Bronchial epithelial cell (primary cell): ENCODE measurements at regions not wholly inside any gene's neighbourhood (a gene's known extent, or its start where the extent isn't known, plus 50 kb on each side); places are given as distances from the start of the nearest gene placed in this dataset.

ENCODE experiments used
- DNase-seq: peaks from one replicate; pipeline ENCODE4 v3.0.0-alpha.2; 2010; ENCODE audit warnings: low read depth
- FAIRE-seq: peaks from 2 replicates; lab custom pipeline; 2011; peaks lifted over from hg19 to GRCh38; lab: Jason Lieb, UNC
- H3K27me3 ChIP-seq: 2 replicates; pipeline ENCODE4 v1.5.1; 2011; ENCODE audit warnings: low read length; ENCODE audit not compliant: control insufficient read depth, insufficient read depth
- H3K36me3 ChIP-seq: 2 replicates; pipeline ENCODE4 v1.5.1; 2011; ENCODE audit warnings: low read length; ENCODE audit not compliant: control insufficient read depth, insufficient read depth
- H3K4me3 ChIP-seq: 2 replicates; pipeline ENCODE4 v1.5.1; 2011; ENCODE audit warnings: mild to moderate bottlenecking, low read depth, low read length, control low read depth
- CTCF ChIP-seq: IDR thresholded peaks from 2 replicates; pipeline ENCODE4 v1.5.1; 2011; ENCODE audit warnings: mild to moderate bottlenecking, moderate library complexity, low read length, control low read depth, inconsistent platforms; ENCODE audit not compliant: insufficient read depth, severe bottlenecking

DNA sequence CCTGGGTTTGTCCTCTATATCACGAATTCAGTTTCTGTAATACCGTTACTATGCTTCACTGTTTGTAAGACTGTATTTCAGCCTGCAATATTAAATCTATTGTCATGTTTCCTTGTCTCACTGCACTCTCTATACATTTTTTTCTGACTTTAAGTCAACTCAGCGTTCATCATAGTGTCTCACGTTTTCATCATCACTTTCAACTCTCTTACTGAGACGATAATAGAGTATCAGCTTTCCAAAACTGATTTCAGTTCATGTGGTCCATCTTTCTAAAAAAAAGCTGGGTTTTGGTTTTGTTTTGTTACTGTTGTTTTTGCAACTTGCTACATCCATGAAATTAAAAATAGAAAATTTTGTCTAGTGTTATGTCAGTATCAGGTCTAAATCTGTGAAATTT lies 147.7 kb downstream of the TMEM47 start:
- Histone ChIP-seq H3K36me3 (no peaks in the 10 kb centered on the region), H3K27me3 (no peaks in the 10 kb centered on the region), H3K4me3 (no peak overlapping the region)
- DNase-seq: no peak
- TF ChIP-seq CTCF: no peak
- FAIRE-seq: no peak

GRCh38 chrX:34503119-34503518 lies 154.0 kb downstream of the TMEM47 start:
- H3K36me3 ChIP-seq: no peaks in the 10 kb centered on the region
- no peaks in the 10 kb centered on the region for H3K27me3 ChIP-seq
- TF ChIP-seq CTCF: no peak
- no peak for DNase-seq
- no peak overlapping the region for H3K4me3 ChIP-seq
- FAIRE-seq: no peak

- no peak for FAIRE-seq
- DNase-seq: no peak
- Histone ChIP-seq H3K4me3 (no peak overlapping the region), H3K27me3 (no peaks in the 10 kb centered on the region), H3K36me3 (no peaks in the 10 kb centered on the region)
- no peak for TF ChIP-seq CTCF
Observed at GRCh38 chrX:34493086-34493485, 164.0 kb downstream of the TMEM47 start.

- H3K27me3 ChIP-seq: no peaks in the 10 kb centered on the region
- FAIRE-seq (no peak), DNase-seq (no peak)
- H3K4me3 ChIP-seq: no peak overlapping the region
- no peaks in the 10 kb centered on the region for H3K36me3 ChIP-seq
- TF ChIP-seq CTCF: no peak
Observed at GRCh38 chrX:34491126-34491525, 166.0 kb downstream of the TMEM47 start.

DNA sequence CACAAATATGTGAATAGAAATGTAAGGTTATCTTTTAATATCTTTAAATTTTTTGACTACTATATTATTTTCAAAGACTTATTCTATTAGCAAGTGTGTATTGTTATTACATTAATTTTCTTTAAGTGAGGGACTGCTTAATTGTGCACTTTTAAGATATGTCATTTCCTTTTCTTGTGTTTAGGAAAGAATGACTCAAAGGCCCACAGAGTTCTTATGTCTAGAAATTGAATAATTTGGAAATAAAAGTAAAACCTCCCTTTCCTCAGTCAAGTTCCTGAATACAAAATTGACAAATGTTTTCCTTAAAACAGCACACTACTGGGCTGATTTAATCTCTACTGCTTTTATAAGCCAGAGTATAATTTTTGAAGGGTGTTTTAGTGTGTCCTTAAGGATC lies 169.7 kb downstream of the TMEM47 start:
- no peak for TF ChIP-seq CTCF
- Histone ChIP-seq H3K27me3 (no peaks in the 10 kb centered on the region), H3K36me3 (no peaks in the 10 kb centered on the region), H3K4me3 (no peak overlapping the region)
- FAIRE-seq (no peak), DNase-seq (no peak)

DNA sequence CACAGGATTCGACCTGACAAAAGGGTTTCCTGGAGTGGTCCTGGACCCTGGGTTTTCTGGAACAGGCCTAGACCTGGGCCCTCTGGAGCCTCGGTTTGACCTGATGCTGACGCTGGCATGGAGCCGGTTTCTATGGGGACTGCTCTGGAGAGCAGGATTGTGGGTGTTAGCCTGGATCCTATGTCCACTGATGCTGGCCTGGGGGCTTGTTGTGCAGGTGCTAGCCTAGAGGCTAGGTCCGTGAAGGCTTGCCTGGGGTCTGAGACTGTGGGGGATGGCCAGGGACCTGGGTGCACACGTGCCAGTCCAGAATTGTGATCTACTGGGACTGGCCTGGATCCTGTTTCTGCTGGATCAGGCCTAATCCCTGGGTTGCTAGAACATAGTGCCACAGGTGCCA lies 173.1 kb downstream of the TMEM47 start:
- TF ChIP-seq CTCF: no peak
- DNase-seq (no peak), FAIRE-seq (peak; percentile 52)
- Histone ChIP-seq H3K36me3 (no peaks in the 10 kb centered on the region), H3K4me3 (no peak overlapping the region), H3K27me3 (no peaks in the 10 kb centered on the region)
